ENCODE measurements at regions not wholly inside any gene's neighbourhood (a gene's known extent, or its start where the extent isn't known, plus 50 kb on each side); places are given as distances from the start of the nearest gene placed in this dataset.

DNA sequence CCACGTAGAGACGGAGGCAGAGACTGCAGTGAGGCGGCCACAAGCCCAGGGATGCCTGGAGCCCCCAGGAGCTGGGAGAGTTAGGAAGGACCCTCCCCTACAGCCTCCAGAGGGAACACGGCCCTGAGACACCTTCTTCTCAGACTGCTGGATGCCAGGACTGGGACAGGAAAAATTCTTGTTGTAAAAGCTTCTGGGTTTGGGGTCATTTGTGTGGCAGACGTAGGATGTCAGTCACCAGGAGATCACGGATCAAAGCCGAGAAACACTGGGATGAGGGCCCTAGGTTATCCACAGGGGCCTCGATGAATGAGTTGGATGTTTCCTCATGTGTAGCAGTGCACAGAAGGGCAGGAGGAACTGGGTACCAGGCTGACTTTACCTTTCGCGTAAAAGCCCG lies 163.7 kb downstream of the SHOX start:
- no peak for DNase-seq (ENCODE audit: low read depth in 2 of 2)

DNA sequence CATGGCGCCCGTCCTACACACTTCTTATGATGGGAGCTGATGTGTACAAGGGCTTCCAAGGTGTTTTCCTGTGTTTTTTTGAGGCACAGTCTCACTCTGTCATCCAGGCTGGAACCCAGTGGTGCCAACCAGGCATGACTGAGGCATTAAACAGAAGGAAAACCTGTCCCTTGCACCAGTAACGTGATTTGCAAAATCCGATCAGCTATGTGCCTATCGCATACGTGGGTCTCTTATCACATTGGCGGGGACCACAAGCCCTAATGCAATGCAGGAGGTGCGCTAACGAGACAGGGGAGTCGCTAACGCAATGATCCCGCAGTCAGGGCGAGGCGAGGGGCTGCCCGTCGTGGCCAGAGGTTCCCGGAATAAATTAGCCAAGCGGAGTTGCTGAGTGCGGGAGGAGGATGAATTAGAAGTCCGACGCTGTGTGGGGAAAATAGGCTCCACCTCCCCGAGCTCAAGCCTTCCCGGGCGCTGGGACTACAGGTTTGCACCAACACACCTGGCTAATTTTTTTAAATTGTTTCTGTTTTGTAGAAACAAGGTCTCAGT lies 162.7 kb downstream of the SHOX start:
- no peak for DNase-seq (ENCODE audit: low read depth in 2 of 2)

DNA sequence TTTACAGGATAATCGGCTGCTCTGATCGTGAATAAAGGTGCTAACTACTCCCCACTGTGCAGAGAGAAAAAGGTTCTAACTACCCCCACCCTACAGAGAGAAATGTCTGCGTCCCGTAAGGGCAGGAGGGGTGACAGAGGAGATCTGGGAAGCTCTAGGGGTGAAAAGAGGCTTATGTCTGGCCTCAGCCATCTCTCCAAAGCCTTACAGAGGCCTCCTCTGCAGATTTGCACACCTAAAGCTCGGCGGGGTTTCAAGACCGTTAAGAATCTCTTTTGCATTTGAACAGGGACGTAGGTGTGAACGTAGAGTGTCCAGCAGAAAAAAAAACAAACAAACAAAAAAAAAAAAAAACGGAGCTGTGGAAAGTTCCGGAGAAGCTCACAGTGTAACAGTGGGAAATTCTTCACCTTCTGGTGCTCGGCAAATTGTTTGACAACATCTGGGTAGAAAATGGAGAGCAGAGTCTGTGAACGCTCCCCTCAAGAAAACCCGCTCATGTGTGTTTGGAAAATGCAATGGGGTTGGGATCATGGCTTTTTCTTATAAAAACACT lies 161.0 kb downstream of the SHOX start:
- DNase-seq (ENCODE audit: low read depth in 2 of 2) = no peak

DNA sequence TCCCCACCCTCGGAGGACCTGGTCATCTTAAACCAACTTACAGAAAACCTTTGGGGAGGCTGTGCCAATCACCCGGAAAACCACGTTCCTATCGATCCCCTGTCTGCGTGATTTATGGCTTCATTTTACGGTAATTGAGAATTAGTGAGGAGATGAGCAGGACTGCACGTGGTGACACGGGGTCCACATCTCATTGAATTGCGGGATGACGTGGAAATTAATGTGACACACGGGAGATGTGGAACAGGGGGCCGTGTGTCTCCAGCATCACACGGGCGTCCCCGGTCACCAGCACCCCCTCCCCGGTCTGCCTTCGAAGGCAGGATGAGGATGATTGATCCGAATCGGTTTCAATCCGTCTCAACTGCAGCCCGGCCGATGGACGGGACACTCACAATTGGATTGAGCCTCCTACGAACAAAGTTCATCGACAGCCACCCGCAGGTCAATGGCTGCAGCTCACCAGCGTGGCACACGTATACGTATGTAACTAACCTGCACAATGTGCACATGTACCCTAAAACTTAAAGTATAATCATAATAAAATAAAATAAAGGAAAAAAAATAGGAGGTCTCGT lies 160.3 kb downstream of the SHOX start:
- DNase-seq (ENCODE audit: low read depth in 2 of 2) = no peak

DNA sequence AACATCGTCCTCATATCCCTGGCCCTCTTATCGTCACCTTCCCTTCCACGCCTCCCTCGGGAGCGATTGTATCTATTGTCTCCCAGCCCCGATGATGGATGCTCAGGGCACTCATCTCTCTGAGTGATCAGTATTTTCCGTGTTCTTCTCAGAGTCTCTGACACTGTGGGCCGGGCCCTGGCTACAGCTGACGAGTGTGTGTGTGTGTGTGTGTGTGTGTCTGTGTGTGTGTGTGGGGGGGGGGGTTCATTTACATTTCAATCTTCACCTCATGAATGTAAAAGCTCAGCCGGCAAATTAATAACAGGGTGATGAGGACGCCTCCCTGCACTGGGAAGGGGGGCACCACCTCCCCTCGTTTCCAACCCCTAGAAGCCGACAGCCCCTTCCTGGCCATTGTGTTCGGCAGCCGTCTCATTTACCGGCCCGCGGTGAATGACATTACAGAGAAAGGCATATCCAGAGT lies 159.5 kb downstream of the SHOX start:
- no peak for DNase-seq (ENCODE audit: low read depth in 2 of 2)

DNA sequence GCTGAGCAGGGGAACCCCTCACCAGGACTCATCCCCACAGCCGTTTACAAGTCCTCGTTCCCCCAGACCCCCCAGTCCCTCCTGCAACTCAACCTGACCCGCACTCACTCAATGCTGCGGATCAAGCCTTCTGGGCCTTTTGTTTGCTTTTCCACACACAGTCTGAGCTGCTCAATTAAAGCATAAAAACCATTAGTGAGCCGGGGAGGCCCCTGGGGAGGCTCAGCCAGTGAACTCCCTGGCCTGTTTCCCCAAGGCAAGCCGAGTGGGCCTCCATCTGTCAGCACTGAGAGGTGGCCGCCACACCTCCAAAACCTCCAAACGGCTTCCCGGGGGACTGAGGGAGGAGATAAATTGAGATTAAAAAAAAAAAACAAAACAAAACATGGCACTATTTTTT lies 158.5 kb downstream of the SHOX start:
- DNase-seq (ENCODE audit: low read depth in 2 of 2) = no peak

- no peak for DNase-seq (ENCODE audit: low read depth in 2 of 2)
These were observed 155.9 kb downstream of the SHOX start for GRCh38 chrX:786441-786881.

GRCh38 chrX:784829-785228 lies 154.2 kb downstream of the SHOX start:
- no peak for DNase-seq (ENCODE audit: low read depth in 2 of 2)

- no peak for DNase-seq (ENCODE audit: low read depth in 2 of 2)
These were observed 150.9 kb downstream of the SHOX start for GRCh38 chrX:781224-782204.

DNA sequence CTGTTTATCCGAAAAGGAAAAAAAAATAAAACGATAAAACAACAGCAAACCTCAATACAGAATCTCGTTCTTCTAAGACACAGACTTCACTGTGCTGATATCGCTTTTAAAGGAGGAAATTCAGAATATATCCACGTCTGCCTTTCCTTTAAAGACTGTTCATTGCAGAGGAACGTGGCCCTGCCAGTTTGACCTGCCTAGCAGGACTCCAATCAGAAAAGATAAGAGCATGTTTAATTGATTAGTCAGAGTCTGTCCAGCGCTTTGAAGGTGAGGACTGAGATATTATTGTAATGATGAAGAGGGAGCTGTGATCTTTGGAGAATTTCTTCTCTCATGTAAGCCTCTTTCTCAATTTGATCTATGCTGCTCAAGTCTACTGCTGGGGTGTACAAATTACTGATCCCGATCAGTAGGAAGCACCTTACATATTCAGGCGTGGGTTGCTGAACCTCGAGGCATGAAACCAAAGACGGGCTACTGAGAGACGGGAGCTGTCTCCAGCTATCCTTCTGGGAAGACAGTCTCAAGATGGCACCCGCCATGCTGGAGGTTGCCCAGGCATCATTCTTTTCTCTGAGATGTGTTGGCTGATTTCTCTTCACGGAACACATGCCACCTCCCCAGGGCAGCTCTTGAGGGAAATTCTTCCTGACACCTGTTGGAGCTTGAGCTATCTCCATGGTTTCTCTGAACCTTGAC lies 146.1 kb downstream of the SHOX start:
- DNase-seq (ENCODE audit: low read depth in 2 of 2) = no peak

DNA sequence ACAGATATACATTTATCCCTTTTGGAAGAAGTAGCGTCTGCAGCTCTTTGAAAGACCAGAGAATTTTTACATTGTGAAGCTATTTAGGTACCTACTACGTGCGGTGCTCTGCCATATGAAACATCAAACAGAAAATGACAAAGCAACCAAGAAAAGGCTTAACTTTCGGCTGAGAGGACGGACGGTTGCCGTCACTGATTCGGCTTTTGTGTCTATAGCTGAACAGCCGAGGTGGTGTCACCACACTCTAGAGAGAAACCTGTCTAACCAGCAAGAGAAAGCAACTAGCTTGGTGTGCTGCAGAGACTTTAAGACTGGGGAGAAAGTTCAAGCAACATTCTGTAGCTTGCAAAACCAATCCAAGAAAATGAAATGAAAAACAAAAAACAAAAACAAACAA lies 145.5 kb downstream of the SHOX start:
- no peak for DNase-seq (ENCODE audit: low read depth in 2 of 2)

- DNase-seq (ENCODE audit: low read depth in 2 of 2) = no peak
These were observed 143.9 kb downstream of the SHOX start for GRCh38 chrX:774536-774935.

DNA sequence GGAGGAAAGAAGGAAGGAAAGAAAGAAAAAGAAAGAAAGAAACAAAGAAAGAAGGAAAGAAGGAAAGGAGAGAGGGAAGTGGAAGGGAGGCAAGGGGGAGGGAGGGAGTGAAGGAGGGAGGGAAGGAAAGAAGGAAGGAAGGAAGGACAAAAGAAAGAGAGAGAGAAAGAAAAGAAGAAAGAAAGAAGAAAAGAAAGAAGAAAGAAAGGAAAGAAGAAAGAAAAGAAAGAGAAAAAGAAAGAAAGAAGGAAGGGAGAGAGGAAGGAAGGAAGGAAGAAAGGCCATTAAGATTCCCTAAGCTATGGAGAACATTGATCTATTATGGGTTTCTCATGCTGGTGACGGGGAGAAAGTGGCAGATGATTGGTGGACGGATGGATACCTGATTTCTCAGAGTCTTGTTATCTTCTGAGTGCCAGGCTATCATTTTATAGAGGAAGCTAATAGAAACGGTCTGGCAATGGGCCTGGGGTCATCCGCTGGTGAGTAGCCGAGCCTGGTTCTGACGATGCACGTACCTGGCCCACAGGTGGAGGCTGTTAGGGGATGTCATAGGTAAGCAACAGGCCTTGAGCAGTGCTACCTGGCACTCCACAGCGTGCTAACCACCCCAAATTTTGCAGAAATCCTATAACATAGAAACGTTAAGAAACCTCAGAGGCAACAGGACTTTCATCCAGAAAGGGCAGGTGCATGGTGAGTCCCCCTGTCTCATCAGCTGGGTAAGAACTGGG lies 142.9 kb downstream of the SHOX start:
- no peak for DNase-seq (ENCODE audit: low read depth in 2 of 2)

GRCh38 chrX:771536-771935 lies 140.9 kb downstream of the SHOX start:
- no peak for DNase-seq (ENCODE audit: low read depth in 2 of 2)

DNA sequence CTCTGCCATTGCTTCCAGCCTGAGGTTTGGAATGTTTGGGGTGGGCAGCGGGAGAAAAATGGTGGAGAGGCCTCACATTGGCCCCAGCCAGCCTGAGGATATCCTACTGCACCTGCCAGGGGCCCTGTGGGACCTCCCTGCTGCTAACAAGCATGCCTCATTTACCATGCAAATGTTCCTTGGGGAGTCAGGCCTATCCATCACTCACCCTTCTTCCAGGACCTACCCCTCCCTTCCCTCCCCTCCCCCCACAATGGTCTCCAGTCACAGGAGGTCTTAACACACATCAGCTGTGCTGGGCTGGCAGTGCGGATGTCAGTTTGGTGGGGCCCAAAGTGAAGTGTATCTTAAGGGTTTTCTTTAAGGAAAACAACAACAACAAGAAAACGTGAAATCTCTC lies 139.2 kb downstream of the SHOX start:
- no peak for DNase-seq (ENCODE audit: low read depth in 2 of 2)

- DNase-seq (ENCODE audit: low read depth in 2 of 2) = no peak
These were observed 138.0 kb downstream of the SHOX start for GRCh38 chrX:768596-768995.

- DNase-seq (ENCODE audit: low read depth in 2 of 2) = no peak
These were observed 128.3 kb downstream of the SHOX start for GRCh38 chrX:758917-759316.

GRCh38 chrX:750812-751211 lies 120.2 kb downstream of the SHOX start:
- no peak for DNase-seq (ENCODE audit: low read depth in 2 of 2)

- DNase-seq (ENCODE audit: low read depth in 2 of 2) = no peak
These were observed 119.7 kb downstream of the SHOX start for GRCh38 chrX:750263-750662.

- DNase-seq (ENCODE audit: low read depth in 2 of 2) = no peak
These were observed 116.6 kb downstream of the SHOX start for GRCh38 chrX:747176-747575.

GRCh38 chrX:739611-740010 lies 109.0 kb downstream of the SHOX start:
- no peak for DNase-seq (ENCODE audit: low read depth in 2 of 2)

Measured in stimulated activated CD8-positive, alpha-beta memory T cell treated with anti-CD3 and anti-CD28 coated beads, Interleukin-2, amount 100 ng/mL, for 48 hours (primary cell).